Prostate gland (tissue), 2 donors: ENCODE measurements at regions not wholly inside any gene's neighbourhood (a gene's known extent, or its start where the extent isn't known, plus 50 kb on each side); places are given as distances from the start of the nearest gene placed in this dataset.

ENCODE experiments used
- DNase-seq: peaks from one replicate; pipeline ENCODE4 v3.0.0-alpha.2; 2019; ENCODE audit warnings: low spot score
- H3K27ac ChIP-seq, 2 donors: fragments of 200-600 bp; sonication (generic); 2 replicates each; pipeline ENCODE4 v1.5.1; 2017 to 2019
- H3K27me3 ChIP-seq: fragments of 200-600 bp; sonication (generic); replicated peaks from 2 replicates; pipeline ENCODE4 v1.5.1; 2019; ENCODE audit not compliant: insufficient read depth
- H3K36me3 ChIP-seq, 2 donors: fragments of 200-600 bp; sonication (generic); 1 replicate in 1 of 2; 2 replicates in 1 of 2; pipeline versions ENCODE4 v1.5.1 to v1.8.1; 2017 to 2019
- H3K4me1 ChIP-seq: fragments of 200-600 bp; sonication (generic); replicated peaks from 2 replicates; pipeline ENCODE4 v1.5.1; 2019
- H3K4me3 ChIP-seq, 2 donors: fragments of 200-600 bp; sonication (generic); 2 replicates each; pipeline ENCODE4 v1.5.1; 2017 to 2019
- H3K9me3 ChIP-seq: fragments of 200-600 bp; sonication (generic); 2 replicates; pipeline ENCODE4 v1.5.1; 2017
- CTCF ChIP-seq, 4 experiments: fragments of 200-600 bp in 2 of 4; fragments of 450-650 bp in 2 of 4; sonication (generic) in 2 of 4; IDR thresholded peaks; 1 replicate in 3 of 4; 2 replicates in 1 of 4; pipeline ENCODE4 v1.5.1; 2016 to 2019; ENCODE audit warnings: antibody characterized with exemption in 4 of 4, mild to moderate bottlenecking in 2 of 4, moderate library complexity in 2 of 4
- POLR2A ChIP-seq: fragments of 450-650 bp; IDR thresholded peaks from one replicate; pipeline ENCODE4 v1.6.1; 2016; ENCODE audit warnings: antibody characterized with exemption, mild to moderate bottlenecking
- POLR2AphosphoS5 ChIP-seq: sonication (generic); formaldehyde crosslinking; IDR thresholded peaks from one replicate; pipeline ENCODE4 v1.6.1; 2017; ENCODE audit warnings: antibody characterized with exemption
- WGBS: methylation state at CpG from one replicate; pipeline ENCODE4 v1.1.5; 2018; 5-methylcytosine and 5-hydroxymethylcytosine counted together
- intact Hi-C: fragments of 100-400 bp; cut with DNase I; formaldehyde crosslinking; loops from one replicate; pipeline ENCODE4 v1.14.2; 2022

- no peak overlapping the region for H3K27ac ChIP-seq
- H3K4me3 ChIP-seq = no peak overlapping the region
- no peak for DNase-seq
- no peaks in the 10 kb centered on the region for H3K27me3 ChIP-seq
- H3K9me3 ChIP-seq = no peaks in the 10 kb centered on the region
- intact Hi-C loops = no loop called here
- WGBS = 64% methylated on average over 3 of the region's 3 CpGs
- no peaks in the 10 kb centered on the region for H3K36me3 ChIP-seq
- TF ChIP-seq CTCF (IDR thresholded peaks at IDR 0.05) = no peak
- TF ChIP-seq POLR2AphosphoS5 = no peak
- TF ChIP-seq POLR2A = no peak
- no peaks in the 10 kb centered on the region for H3K4me1 ChIP-seq
Measured at GRCh38 chr9:26310294-26310693, 582.3 kb downstream of the CAAP1 start.

GRCh38 chr9:26308328-26308727 lies 584.3 kb downstream of the CAAP1 start:
- Histone ChIP-seq H3K36me3 (no peaks in the 10 kb centered on the region), H3K27ac (no peak overlapping the region), H3K27me3 (no peaks in the 10 kb centered on the region), H3K9me3 (no peaks in the 10 kb centered on the region), H3K4me3 (no peak overlapping the region), H3K4me1 (no peaks in the 10 kb centered on the region)
- WGBS = 94% methylated on average over 1 of the region's 1 CpG
- intact Hi-C loops = no loop called here
- TF ChIP-seq POLR2A (no peak), POLR2AphosphoS5 (no peak), CTCF (IDR thresholded peaks at IDR 0.05) (no peak)
- no peak for DNase-seq

GRCh38 chr9:26301659-26302058 lies 590.9 kb downstream of the CAAP1 start:
- Histone ChIP-seq H3K4me1 (no peaks in the 10 kb centered on the region), H3K27me3 (no peaks in the 10 kb centered on the region), H3K4me3 (no peak overlapping the region), H3K9me3 (no peaks in the 10 kb centered on the region), H3K36me3 (no peaks in the 10 kb centered on the region), H3K27ac (no peak overlapping the region)
- intact Hi-C loops = no loop called here
- DNase-seq = no peak
- 88% methylated on average over 1 of the region's 1 CpG for WGBS
- no peak for TF ChIP-seq CTCF (IDR thresholded peaks at IDR 0.05)
- TF ChIP-seq POLR2A = no peak
- no peak for TF ChIP-seq POLR2AphosphoS5

GRCh38 chr9:26301046-26301445 lies 591.6 kb downstream of the CAAP1 start:
- no peaks in the 10 kb centered on the region for H3K36me3 ChIP-seq
- TF ChIP-seq POLR2AphosphoS5 (no peak), POLR2A (no peak), CTCF (IDR thresholded peaks at IDR 0.05) (no peak)
- intact Hi-C loops = no loop called here
- H3K4me1 ChIP-seq = no peaks in the 10 kb centered on the region
- H3K27ac ChIP-seq = no peak overlapping the region
- no peak overlapping the region for H3K4me3 ChIP-seq
- 74% methylated on average over 3 of the region's 3 CpGs for WGBS
- no peaks in the 10 kb centered on the region for H3K9me3 ChIP-seq
- H3K27me3 ChIP-seq = no peaks in the 10 kb centered on the region
- no peak for DNase-seq

GRCh38 chr9:26296910-26297572 lies 595.6 kb downstream of the CAAP1 start:
- TF ChIP-seq POLR2AphosphoS5 (no peak), CTCF (IDR thresholded peaks at IDR 0.05) (no peak), POLR2A (no peak)
- DNase-seq = no peak
- no peak overlapping the region for H3K4me3 ChIP-seq
- intact Hi-C loops = no loop called here
- H3K9me3 ChIP-seq = no peaks in the 10 kb centered on the region
- H3K36me3 ChIP-seq = no peaks in the 10 kb centered on the region
- WGBS = 91% methylated on average over 5 of the region's 5 CpGs
- no peak overlapping the region for H3K27ac ChIP-seq
- H3K4me1 ChIP-seq = no peaks in the 10 kb centered on the region
- H3K27me3 ChIP-seq = no peaks in the 10 kb centered on the region
